ENCODE measurements at regions not wholly inside any gene's neighbourhood (a gene's known extent, or its start where the extent isn't known, plus 50 kb on each side); places are given as distances from the start of the nearest gene placed in this dataset.

DNA sequence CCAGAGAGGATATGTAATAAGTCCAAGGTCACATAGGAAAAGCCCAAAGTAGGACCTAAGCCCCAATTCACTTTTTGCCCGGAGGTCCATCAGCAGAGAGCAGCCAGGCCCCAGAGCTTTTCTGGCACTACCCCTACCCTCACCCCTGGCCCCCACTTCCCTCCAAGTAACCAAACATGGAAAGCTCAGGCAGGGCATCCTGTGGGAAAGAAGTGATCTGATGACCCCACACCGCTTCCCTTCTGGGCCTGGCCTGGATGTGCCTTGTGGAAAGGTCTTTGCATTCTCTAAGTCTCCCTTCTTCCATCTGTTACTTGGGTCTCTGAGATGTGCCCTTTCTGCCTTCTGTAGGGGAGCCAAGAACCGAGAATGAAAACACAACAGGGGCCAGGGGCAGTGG, 136.9 kb downstream of the TMEM132E start:
- DNase-seq (no peak), ATAC-seq (no peak)
- TF ChIP-seq, protein P1, sequence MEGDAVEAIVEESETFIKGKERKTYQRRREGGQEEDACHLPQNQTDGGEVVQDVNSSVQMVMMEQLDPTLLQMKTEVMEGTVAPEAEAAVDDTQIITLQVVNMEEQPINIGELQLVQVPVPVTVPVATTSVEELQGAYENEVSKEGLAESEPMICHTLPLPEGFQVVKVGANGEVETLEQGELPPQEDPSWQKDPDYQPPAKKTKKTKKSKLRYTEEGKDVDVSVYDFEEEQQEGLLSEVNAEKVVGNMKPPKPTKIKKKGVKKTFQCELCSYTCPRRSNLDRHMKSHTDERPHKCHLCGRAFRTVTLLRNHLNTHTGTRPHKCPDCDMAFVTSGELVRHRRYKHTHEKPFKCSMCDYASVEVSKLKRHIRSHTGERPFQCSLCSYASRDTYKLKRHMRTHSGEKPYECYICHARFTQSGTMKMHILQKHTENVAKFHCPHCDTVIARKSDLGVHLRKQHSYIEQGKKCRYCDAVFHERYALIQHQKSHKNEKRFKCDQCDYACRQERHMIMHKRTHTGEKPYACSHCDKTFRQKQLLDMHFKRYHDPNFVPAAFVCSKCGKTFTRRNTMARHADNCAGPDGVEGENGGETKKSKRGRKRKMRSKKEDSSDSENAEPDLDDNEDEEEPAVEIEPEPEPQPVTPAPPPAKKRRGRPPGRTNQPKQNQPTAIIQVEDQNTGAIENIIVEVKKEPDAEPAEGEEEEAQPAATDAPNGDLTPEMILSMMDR (IDR thresholded peaks at IDR 0.05), result no peak
- no peaks in the 10 kb centered on the region for H3K36me3 ChIP-seq
- H3K4me3 ChIP-seq, result no peak overlapping the region
- peaks cover 6% of the 10 kb centered on the region for H3K27me3 ChIP-seq
- H3K9me3 ChIP-seq, result no peaks in the 10 kb centered on the region
- no peak overlapping the region for H3K27ac ChIP-seq
- no peaks in the 10 kb centered on the region for H3K4me1 ChIP-seq
- intact Hi-C loops (cut with DNase I), result no loop called here

DNA sequence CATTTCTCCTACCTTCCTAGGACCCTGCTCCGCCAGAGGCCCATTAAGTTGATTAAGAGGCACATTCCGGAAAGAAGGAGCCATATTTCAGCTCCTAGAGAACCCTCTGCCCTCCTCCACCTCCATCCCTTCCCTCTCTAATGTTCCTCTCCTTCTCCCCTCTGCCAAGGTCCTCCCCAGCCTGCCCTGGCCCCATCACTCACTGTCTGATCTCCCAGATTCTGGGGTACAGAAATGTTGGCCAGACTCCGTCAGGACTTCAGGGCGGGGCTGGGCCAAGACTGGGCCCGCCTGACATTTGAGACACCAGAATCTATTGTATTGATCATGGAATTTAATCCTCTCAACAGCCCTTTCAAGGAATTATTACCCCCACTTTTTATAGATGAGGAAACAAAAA, 136.1 kb downstream of the TMEM132E start:
- TF ChIP-seq, protein P1 (IDR thresholded peaks at IDR 0.05), result no peak
- no peaks in the 10 kb centered on the region for H3K9me3 ChIP-seq
- intact Hi-C loops (cut with DNase I), result no loop called here
- H3K27ac ChIP-seq, result no peak overlapping the region
- DNase-seq (no peak), ATAC-seq (no peak)
- H3K36me3 ChIP-seq, result no peaks in the 10 kb centered on the region
- H3K4me1 ChIP-seq, result no peaks in the 10 kb centered on the region
- H3K4me3 ChIP-seq, result no peak overlapping the region
- H3K27me3 ChIP-seq, result peaks cover 6% of the 10 kb centered on the region

DNA sequence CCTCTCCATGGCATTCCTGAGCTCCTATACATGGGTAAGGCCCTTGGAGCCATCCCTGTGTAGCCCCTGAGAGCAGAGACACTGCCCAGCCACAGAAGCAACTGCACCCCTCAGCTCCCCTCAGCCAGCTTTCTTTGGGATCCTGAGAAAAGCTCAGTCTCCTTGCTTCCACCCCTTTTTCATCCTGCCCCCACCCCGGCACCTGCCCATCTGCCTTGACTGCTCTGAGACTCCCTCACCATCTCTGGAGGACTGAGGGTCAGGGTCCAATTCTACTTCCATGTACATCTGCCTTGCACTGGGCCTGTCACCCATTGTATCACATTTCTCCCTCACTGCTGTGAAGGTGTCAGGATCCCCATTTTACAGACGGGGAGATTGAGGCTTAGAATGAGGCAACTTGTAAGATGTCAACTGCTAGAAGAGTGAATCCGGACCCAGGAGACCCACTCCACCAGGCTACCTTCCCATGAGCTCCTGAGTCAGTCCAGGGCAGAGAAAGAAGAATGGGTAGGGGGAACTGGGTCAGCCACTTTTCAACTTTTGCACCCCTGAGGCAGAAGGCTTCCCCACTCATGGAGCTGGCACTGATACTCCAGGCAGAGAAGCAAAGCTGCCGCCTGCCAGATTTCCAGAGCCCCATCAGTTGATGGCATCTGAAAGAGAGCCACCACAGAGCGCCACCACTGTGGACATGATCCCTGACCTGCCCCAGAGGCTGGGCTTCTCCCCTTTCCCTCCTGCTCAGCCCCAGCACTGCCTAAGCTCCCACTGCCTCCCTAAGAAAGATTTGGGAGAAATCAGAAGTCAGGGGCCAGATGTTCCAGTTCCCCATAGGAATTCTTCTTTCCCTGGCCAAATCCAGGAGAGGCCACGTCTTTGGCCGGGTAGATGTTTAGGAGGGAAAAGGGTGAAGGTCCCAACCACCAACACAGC, 135.4 kb downstream of the TMEM132E start:
- Histone ChIP-seq H3K27me3 (peaks cover 8% of the 10 kb centered on the region), H3K4me1 (no peaks in the 10 kb centered on the region), H3K36me3 (no peaks in the 10 kb centered on the region), H3K4me3 (no peak overlapping the region), H3K9me3 (no peaks in the 10 kb centered on the region), H3K27ac (no peak overlapping the region)
- ATAC-seq (no peak), DNase-seq (no peak)
- TF ChIP-seq, protein P1 (IDR thresholded peaks at IDR 0.05), result no peak
- intact Hi-C loops (cut with DNase I), result no loop called here

DNA sequence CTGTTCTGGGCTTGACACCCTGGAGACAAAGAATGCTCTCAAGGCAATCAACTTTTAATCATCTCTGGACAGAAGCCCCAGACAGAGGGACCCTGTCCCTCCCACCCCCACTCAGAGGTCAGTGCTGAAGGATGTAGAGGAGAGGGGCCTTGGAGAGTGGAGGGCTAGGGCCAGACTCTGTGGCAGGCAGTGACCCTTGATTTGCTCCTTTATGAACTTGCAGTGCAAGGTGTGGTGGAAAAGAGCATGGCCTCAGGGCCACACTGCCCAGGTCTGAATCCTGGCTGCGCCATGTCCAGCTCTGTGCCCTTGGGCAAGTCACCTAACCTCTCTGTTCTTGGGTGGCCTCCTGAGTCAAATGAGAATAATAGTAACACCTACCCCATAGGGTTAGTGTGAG, 134.3 kb downstream of the TMEM132E start:
- Histone ChIP-seq H3K27me3 (peaks cover 12% of the 10 kb centered on the region), H3K4me3 (no peak overlapping the region), H3K36me3 (no peaks in the 10 kb centered on the region), H3K9me3 (no peaks in the 10 kb centered on the region), H3K27ac (no peak overlapping the region), H3K4me1 (no peaks in the 10 kb centered on the region)
- DNase-seq (no peak), ATAC-seq (no peak)
- TF ChIP-seq, protein P1 (IDR thresholded peaks at IDR 0.05), result no peak
- intact Hi-C loops (cut with DNase I), result no loop called here

DNA sequence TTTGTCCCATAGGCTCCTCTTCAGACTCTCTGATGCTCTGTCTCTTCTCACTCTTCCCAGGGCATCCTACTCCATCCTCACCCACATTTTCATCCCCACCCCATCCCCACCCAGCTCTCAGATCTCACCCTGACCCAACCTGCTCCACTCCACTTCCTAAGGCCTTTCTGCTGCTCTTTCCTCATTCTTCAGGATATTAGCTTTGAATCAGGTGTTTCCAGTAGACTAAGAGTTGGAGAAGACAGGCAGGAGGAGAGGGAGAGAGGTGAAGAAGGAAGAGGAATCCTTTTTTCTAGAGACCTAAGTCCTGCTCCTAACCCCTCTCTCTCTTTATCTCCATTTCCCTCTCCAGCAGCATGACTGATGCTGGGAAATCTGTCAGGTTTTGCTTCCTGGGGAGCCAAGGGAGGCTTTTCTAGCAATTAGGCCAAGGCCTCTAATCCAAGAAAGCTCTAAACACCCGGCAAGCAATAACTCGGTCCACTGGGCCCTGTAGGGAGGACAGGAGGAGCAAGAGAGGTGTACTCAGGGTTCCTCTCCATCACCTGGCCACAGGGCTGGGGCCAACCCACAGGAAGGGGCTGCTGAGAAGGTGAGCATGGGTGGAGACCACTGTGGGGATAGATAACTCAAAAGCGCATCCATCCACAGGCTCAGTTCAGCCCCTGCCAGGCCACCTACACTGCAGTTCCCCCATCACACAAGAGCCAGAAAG, 133.3 kb downstream of the TMEM132E start:
- no peak for ATAC-seq
- intact Hi-C loops (cut with DNase I), result no loop called here

More for the DNA sequence above, 133.3 kb downstream of the TMEM132E start:
- Histone ChIP-seq H3K4me1 (no peaks in the 10 kb centered on the region), H3K4me3 (no peak overlapping the region), H3K36me3 (no peaks in the 10 kb centered on the region), H3K27me3 (peaks cover 12% of the 10 kb centered on the region), H3K9me3 (no peaks in the 10 kb centered on the region), H3K27ac (no peak overlapping the region)
- TF ChIP-seq, protein P1 (IDR thresholded peaks at IDR 0.05), result no peak
- no peak for DNase-seq

Measured in upper lobe of right lung (tissue), 1 donor.